Stimulated activated CD4-positive, alpha-beta T cell treated with anti-CD3 and anti-CD28 coated beads, Interleukin-1b, Interleukin-23, amount 100 ng/mL, for 48 hours (primary cell): ENCODE measurements at regions not wholly inside any gene's neighbourhood (a gene's known extent, or its start where the extent isn't known, plus 50 kb on each side); places are given as distances from the start of the nearest gene placed in this dataset.
A peak's percentile ranks its signal among the peaks of the same experiment; 100 is the strongest.

Experiments
- DNase-seq: peaks from one replicate; pipeline ENCODE4 v3.0.0-alpha.2; 2020

DNA sequence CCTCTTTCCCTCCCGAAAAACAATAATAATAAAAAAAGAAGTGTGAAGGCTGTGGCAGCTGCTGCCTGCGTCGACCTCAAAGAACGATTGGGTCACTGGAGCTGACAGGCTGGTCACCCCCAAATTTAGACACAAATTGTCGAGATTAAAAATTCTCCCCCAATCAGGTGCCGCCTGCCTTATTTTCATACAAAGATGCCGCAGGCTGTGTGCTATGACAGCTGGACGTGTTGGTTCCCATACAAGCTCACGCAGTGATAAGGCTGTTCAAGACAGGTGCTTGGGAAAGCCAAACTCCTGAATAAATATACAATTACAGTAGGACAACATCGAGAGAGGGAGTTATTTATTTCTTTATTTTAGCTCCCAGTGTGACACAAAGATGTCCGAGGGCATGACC is 1041.8 kb downstream of the VRK1 start:
- DNase-seq: no peak

DNA sequence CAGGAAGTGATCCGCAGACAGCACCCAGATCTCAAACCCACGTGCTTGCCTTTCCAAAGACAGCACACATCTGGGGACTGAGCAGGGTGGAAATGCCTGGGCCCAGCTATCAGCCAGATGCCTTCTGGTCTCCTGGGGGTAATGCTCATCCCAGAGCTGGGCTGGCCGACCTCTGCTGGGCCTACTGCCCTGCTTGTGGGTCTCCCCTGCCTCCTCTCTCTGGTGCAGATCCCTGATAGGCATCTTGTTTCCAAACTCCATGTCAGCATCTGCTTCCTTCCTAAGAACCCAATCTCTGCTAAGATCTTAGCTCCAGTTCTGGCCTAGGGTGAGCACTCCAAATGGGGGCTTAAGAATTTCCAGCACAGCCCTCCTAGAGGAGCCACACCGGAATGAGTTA is 1043.0 kb downstream of the VRK1 start:
- no peak for DNase-seq

DNA sequence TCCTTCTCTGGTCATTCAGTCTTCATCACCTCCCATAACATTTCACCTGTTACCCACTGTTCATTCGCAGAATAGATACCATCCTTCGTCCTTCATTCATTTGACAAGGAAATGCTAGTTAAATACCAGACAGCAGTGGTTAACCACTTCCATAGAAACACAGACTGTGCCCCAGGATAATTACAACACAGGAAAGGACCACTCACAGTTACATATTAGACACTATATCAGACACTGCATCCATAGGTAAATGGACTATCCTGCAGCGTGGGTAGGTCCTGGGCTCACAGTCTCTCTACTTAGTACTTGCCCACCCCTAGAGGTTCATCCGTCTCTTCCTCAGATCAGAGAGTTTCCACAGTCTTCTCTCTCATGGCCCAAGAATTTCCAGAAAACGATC is 1044.6 kb downstream of the VRK1 start:
- DNase-seq: no peak

DNA sequence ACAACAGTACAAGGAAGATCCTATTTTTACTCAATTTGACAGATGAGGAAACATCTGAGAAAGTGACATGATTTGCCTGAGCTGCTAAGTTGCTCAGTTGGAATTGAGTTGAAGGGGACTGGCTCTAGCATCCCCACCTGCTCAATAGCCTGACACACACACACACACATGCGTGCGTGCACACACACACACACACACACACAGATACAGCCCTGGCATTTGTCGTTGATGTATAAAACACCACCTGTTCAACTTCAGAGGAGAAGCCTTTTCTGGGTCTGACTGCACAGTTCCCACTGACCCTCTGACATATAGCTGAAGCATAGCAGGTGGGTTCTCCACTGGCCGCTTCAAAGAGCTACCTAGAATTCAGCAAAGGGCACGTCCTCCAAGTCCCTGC is 1045.9 kb downstream of the VRK1 start:
- no peak for DNase-seq

DNA sequence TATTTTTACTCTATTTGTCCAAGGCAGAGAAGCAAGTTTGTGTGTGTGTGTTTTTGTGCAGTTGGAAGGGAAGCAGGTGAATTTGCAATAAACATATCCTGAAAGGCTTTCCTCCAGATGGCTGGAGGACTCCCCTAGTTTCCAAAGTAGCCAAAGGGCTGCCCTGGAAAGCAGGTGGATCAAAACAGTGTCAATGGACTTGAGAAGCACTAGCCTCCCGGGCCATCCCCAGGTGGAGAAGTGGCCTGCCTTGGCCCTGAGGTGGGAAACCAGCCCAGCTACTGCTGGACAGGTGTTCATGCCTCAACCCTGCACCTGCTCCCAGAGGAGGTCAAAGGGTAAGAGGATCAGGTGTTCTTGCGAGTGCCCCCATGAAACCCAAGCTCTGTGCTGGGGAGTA is 1046.9 kb downstream of the VRK1 start:
- no peak for DNase-seq

DNA sequence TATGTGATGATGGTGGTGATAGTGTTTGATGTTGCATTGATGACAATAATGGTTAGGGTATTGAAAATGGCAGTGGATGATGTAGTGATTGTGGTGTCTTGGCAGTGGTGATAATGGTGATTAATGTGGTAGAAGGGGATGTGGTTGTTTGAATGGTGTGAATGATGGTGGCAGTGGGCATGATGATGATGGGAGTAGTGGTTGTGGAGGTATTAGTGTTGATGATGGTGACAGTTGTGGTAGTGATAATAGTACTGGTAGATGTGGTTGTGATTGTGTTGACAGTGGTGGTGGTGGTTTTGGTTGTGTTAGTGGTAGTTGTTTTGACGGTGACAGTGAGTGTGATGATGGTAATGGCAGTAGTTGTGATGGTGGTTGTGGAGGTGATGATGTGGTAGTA is 1049.0 kb downstream of the VRK1 start:
- peak; percentile 22 for DNase-seq

DNA sequence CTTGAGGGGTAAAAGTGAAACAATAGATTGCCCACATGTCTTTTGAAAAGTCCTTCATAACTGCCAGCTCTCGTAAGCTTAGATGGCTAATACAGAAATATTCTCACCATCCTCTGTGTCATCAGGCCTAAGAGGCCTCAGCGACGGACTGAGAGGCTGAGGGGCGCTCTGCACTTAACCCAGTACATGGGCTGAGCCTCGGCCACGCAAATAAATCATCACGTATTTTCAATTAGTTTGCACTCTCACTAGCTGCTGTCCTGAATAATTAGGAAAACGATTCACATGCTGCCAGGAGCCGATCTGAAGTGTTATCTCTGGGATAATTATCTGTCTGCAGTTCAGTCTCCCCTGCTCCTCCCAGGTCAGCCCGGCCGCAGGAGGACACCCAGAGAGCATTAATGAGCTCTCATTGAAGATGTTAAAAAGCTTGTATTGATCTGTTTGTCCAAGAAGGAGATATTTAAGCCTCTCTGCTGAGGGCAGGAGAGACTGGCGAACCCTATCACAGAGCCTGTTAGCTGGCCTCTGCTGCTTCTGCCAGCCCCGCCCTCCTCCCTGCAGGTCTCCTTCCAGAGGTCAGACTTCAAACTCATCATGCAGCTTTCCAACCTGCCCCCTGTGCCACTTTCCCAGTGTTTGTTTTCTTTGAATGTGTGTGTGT is 1051.3 kb downstream of the VRK1 start:
- DNase-seq: no peak

DNA sequence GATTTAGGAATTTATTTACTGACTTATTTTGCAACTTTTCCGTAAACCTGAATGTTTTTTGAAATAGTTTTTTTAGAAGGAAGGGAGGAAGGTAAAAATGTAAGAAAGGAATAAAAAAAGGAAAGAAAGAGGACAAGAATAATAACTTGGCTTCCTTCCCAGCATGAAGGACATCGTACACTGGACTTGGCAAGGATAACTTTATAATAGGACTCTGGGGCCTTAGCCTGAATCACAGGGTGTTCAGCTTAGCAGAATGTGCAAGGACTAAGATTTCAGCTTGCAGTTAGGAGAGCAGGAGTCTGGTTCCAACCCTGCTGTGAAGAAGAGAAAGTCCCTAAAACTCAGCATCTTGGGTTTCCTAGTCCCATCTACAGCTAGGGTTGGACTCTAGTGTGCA is 1053.3 kb downstream of the VRK1 start:
- DNase-seq: no peak

DNA sequence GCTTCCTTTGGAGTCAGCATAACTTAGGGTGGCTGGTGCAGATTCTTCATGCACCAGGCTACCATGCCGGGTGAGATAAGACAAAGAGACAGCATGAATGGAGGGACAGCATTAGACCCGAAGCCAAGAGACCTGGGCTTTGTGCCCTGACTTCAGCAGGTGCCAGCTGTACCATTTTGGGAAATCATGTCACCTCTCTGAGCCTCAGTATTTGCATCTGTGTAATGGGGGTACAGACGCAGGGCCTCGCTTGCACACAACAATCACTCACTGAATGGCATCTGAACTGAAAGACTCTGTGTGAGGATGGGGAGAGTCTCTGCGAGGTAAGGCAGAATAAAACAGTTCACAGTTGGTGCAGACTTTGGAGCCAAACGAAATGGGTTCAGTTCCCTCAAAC is 1053.7 kb downstream of the VRK1 start:
- DNase-seq: no peak

DNA sequence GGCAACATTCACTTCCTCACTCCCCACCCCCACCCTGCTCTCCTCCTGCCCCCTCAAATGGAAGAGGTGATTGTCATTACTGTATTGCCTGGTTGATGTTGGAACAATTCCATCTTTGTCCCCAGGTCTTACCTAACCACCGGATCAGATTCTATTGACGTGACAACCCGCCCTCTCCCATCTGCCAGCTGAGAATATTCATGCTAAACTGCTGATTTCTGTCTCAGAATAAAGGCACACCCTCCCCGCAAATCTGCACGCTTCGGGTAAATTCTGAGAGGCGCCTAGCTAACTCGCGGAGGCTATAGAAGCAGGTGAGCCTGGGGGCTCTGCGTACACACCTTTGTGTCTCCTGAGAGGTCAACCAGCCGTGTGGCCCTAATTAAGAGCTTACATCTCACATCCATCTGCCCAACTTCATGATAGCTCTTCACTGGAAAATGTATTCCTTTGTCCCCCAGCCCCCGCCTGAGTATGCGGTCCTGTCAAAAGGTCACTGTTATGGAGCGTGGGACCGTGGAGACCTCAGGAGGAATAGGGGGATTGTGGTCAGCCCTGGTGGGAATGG is 1054.3 kb downstream of the VRK1 start:
- DNase-seq: no peak

DNA sequence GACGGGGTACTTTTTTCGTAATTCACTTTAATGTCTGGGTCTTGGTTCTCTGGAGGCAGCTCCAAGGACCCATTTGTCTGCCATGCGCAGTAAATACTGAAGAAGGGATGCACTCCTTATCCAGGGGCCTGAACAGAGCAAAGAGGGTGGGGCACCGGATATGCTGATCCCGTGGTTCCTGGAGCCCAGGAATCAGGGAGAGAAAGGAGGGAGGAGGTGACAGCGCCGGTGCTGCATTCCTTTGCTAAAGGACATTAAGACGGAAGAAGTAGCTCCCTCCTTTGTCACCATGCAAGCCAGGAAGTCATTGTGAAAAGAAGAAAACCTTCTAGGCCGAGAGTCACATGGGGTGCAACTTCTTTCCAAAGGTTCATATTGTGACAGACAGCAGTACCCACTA is 1057.7 kb downstream of the VRK1 start:
- DNase-seq: no peak

DNA sequence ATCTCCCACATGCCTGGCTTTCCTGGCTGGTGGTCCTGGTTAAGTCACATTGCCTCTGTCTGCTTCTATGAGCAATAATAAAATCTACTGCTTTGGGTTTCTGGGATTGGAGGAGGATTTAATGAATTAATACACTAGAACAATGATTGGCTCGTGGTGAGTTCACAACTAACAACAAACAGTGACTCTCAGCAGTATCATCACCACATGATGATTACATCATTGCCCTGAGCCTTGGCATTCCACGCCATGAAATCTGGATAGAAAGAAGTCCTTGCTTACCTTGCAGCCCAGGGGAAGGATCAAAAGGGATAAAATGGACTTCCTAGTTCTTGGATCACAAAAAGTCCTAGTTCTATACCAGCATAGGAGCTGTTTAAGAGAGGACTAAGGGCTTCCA is 1069.0 kb downstream of the VRK1 start:
- DNase-seq: no peak

DNA sequence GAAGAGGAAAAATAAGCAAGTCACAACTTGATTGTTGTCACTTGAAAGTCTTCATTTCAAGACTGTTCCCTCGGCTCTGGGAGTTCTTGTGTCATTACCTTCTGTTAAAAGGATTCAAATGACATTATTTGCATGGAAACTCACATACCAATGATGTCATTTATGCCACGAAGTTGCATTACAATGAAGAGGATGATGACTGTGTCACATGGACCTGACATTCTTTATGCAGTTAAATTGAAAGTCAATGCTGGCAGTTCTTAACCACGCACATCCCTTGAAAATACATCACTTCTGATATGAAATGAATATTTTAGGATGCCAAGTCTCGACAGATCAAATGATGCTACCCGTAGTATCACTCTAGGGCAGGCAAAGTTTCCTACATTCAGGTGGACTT is 1069.5 kb downstream of the VRK1 start:
- no peak for DNase-seq

DNA sequence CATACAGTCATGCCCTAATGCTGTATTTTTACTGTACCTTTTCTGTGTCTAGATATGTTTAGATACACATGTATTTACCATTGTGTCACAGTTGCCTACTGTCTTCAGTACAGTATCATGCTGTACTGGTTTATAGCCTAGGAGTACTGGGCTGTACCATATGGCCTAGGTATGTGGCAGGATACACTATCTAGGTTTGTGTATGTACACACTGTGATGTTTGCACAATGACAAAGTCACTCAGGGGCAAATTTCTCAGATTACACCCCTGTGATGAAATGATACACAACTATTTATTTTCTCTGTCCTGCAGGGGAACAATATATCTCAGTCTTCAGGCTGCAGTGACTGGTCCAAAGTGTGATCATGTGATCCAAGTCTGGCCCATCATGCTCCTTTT is 1076.1 kb downstream of the VRK1 start:
- no peak for DNase-seq

DNA sequence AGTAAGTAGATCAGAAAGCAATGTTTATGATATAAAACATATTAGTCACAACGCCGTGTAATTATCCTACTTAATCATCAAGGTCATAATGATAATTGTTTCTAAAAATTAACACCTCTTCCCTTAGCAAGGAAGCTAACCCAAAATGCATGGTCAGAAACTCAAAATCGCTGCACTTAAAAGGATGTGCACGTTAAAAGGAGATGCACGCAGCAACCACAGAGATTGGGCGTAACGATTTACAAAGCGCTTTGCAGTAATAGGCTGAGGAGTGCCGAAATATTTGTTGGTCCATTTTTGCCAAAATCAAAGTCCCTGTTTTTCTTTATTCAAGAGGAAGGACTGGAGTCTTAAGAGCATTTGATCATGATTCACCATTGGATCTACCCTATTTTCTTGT is 1077.2 kb downstream of the VRK1 start:
- DNase-seq: no peak

DNA sequence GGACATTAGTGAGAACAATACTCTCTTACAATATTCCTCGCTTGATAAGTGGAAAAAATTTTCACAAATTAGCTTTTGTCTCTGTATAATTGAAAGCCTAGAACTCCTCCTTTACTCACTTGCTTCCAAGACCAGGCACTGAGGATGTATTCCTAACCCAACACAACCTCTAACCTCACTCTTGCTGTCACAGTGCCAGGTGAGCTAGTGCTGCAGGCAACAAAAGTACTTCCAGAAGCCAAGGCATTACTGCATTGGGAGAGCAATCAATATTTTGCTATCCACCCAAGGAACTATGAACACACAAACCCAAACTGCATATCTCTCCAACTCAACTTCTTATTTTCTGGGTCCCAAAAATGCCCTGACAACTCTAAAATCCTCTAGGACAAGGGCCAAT is 1081.0 kb downstream of the VRK1 start:
- DNase-seq: no peak

DNA sequence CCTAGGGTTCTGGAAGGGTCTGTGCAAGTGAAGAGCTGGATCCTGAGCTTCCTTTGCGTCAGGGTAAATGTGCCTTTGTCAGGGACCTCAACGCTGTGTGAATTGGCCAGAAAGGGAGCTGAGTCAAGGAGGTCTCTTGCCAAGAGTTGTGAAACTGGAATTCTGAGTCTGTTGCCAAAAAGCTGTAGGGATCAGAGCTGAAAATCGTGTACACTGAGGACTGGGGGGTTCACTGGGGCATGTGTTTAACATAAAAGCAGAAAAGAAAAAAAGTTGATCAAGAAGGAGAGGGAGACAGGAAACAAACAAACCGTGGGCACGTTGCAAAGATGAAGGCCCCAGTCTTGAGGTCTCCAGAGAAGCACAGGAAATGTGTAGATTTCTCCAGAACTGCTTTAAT is 1081.5 kb downstream of the VRK1 start:
- DNase-seq: no peak

DNA sequence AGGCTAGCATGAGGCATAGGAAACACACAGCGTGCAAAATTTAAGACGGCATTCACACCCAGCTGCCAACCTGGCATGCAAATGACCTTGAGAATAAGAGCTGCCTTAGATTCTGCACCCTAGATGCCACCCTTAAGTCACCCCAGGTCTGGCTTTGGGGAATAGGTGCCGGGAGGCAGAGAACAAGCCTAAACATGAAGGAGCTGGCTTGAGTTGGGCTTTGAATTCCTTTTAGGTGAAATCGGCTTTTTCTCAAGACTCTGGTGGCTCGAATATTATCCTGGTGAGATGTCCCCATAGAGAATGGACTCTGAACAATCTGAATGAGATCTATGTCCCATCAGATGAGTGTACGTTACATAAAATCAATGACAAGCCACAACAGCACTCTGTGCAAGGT is 1090.5 kb downstream of the VRK1 start:
- DNase-seq: no peak

DNA sequence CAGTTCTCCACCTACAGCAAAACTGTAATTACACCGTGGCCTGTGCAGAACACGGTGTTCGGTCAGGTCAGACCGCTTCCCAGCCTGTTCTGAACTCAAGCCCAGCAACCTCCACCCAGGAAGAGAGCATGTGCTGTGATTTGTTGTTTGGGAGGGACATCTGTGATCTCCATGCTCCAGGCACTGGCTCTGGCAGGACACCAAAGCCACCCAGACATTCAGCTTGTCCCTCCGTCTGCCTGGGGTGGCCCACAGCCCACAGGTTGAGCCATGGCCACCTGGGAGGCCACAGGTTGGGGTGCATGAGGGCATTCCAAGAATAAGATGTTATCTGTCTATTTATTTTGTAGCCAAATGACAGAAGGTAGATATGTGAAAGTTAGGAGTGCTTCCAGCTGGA is 1091.1 kb downstream of the VRK1 start:
- DNase-seq: no peak

DNA sequence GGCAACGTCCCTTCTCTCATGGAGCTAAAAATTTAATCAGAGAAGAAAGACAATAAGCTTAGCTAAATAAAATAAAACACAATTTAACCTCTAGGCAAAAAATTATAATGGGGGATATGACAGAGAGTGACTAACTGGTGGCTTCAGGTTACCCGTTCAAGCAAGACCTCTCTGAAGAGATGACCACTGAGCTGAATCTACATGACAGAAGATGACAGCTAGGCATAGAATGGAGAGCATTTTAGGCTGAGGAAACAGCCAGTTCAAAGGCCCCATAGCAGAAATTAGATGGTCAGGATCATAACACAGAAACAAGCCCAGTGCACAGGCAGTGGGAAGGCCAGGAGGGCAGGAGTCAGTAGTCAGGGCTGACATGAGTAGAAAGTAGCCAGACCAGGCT is 1094.3 kb downstream of the VRK1 start:
- DNase-seq: no peak

DNA sequence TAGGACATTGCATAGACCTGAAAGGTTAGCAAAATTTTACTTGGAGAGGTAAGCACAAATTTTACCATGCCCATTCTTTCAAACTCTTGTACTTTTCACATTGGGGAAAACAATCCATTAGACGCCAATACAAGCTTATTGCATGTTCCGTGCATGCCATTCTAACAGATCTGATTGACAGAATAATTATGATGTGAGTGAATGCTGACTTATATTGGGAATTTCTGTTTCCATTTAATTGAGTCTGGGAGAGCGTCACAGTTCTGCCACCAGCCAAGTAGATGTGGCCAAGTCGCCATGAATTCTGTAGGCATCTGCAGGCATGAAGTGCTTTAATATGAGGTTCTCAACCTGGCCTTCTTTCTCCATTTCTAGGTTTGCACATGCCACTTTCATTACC is 1097.4 kb downstream of the VRK1 start:
- no peak for DNase-seq

DNA sequence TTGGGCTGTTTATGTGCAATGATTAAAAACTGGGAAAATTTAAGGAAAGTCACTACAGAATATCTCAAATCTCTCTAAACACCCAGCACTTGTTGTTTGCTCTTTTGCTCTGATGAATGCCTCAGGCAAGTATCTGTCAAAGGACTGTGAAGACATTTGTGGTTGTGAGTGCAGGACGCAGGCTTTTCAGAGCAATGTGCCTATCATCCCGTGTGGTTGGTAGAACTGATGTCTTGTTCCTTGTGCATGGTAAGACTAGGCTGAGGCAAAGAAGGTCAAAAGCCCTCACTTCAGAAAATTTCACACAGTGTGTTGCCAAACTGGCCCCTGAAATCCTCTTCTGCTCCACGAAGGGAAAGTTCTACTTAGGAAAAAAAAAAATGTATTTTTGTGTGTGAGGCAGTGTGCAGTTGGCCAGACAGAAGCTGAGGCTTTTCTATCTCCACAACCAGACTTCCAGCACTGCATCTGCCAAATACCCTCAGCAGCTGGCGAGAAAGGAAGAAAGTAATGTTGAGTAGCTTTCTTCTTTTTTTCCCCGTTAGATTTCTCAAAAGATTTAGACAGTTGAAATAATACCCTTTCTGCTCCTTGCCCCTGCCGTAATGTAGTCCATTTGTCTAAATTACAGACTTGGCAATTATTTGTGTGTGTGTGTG is 1103.1 kb downstream of the VRK1 start:
- no peak for DNase-seq

DNA sequence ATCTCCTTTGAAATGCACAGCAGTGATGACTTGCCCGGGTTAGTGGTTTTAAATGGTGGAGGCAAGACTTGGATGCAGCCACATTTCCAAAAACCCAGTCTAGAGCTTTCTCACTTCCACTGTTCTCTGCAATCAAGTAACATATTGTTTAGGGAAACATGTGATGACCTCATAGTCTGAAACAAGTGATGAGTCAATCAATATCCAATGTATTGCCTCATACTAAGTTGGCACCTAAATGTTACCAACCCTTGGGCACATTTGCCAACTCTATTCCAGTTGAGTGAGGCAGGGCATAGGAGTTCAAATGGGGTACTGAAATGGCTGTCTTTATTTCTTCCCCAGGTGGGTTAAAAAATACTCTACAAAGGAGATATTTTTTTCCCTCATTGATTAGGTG is 1105.4 kb downstream of the VRK1 start:
- DNase-seq: no peak

DNA sequence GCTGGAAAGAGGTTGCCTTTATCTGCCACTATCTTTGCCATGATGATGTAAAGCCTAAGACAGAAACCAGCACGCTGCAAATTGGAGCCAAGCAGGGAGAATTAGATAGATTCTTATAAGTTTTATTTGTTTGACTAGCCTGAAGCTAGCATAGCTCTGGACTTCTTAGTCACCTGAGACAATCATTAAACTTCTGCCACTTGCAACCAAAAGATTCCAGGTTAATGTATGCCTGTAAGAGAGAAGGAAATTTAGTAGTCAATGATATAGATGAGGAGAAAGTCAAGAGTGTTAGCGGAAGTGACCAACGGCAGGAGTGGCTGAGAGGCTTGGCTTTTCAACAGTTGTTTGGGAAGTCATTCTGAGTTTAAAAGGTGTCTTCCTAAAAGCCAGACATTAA is 1106.6 kb downstream of the VRK1 start:
- DNase-seq: no peak

DNA sequence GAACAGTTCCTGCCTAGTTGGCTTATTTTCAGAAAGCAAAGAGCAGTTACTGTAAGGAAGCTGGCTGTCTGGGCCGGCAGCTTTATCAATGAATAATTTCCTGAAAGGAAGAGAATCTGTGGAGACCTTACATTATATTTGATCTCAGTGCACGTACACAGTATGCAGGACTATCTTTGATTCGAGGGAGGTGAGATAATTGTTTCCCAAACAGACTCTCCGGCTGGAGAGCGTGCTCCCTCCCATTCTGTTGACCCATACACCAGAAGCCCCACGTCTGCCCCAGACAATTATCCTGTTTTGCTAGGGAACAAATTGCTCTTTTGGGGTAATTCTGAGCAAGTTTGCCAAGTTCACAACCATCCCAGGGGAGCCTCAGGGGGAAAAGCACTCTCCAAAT is 1115.0 kb downstream of the VRK1 start:
- DNase-seq: no peak
